ENCODE measurements at regions not wholly inside any gene's neighbourhood (a gene's known extent, or its start where the extent isn't known, plus 50 kb on each side); places are given as distances from the start of the nearest gene placed in this dataset.
A peak's percentile ranks its signal among the peaks of the same experiment; 100 is the strongest.

DNA sequence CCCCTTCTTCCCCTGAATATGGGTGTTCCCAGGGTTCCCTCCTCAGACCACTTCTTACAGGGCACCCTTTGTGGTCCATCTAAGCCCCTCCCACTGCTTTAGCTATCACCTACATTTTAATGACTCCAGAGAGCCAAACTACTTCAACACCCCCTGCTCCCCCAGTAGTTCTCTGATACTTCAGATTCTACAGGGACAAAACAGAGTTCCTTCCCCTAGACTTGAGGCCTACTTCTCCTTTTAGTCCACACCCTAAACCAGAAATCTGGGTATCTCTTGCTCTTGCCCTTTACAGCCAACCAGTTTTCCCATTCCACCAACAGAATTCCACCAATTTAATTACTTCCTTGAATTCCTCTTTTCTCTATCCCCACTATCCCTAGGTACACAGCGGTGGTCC, 107.2 kb downstream of the KCNRG start:
- no peak overlapping the region for H3K4me3 ChIP-seq (ENCODE audit: low read depth, low read length)
- POLR2A ChIA-PET, result interaction anchor here (2.2 to 4.3 kb wide), 2 partner anchors 41 to 125 kb away, joined by 8 to 50 read pairs; partner anchors contain the start of gene TRIM13
- no peaks in the 10 kb centered on the region for H3K36me3 ChIP-seq (ENCODE audit: control insufficient read depth in 2 of 2, insufficient read depth in 1 of 2, low read length in 2 of 2)
- TF ChIP-seq GFI1B (tag by site-specific recombination; IDR thresholded peaks at IDR 0.05), result no peak
- TF ChIP-seq PATZ1 (tag by site-specific recombination; IDR thresholded peaks at IDR 0.05), result peak; percentile 36; the same call in 1 of the 2 replicates
- TF ChIP-seq FEZF1 (tag by site-specific recombination; IDR thresholded peaks at IDR 0.05), result 0 out of 2 replicates have a peak, but pooled peaks have one; percentile 4
- H3K4me1 ChIP-seq (ENCODE audit: control insufficient read depth, insufficient read depth, low read length), result peaks cover 6% of the 10 kb centered on the region
- H3K27ac ChIP-seq (ENCODE audit: extremely low read depth, low read depth, low read length), result no peak overlapping the region
- CTCF ChIA-PET, result no interaction called here
- no peaks in the 10 kb centered on the region for H3K9me3 ChIP-seq (ENCODE audit: control insufficient read depth, insufficient read depth, low read depth, low read length)

- TF ChIP-seq ZNF664 (tag by site-specific recombination; IDR thresholded peaks at IDR 0.05) (no peak), ZNF404 (tag by site-specific recombination; IDR thresholded peaks at IDR 0.05) (no peak)
- CTCF ChIA-PET, result no interaction called here
- Histone ChIP-seq H3K4me1 (ENCODE audit: control insufficient read depth, insufficient read depth, low read length) (peaks cover 6% of the 10 kb centered on the region), H3K36me3 (ENCODE audit: control insufficient read depth in 2 of 2, insufficient read depth in 1 of 2, low read length in 2 of 2) (no peaks in the 10 kb centered on the region), H3K4me3 (ENCODE audit: low read depth, low read length) (no peak overlapping the region), H3K9me3 (ENCODE audit: control insufficient read depth, insufficient read depth, low read depth, low read length) (no peaks in the 10 kb centered on the region), H3K27ac (ENCODE audit: extremely low read depth, low read depth, low read length) (no peak overlapping the region)
- POLR2A ChIA-PET, result interaction anchor here (2.2 to 4.3 kb wide), 3 partner anchors 8 to 126 kb away, joined by 8 to 50 read pairs (median 12); partner anchors contain the start of gene TRIM13
These were observed 107.8 kb downstream of the KCNRG start for GRCh38 chr13:50123002-50123401.

GRCh38 chr13:50123515-50123861, 108.2 kb downstream of the KCNRG start:
- TF ChIP-seq ZNF366 (tag by site-specific recombination; conservative IDR thresholded peaks at IDR 0.05) (peak; percentile 82), ZNF214 (tag by site-specific recombination; IDR thresholded peaks at IDR 0.05; ENCODE audit: borderline replicate concordance) (no peak), ZFP37 (tag by site-specific recombination; IDR thresholded peaks at IDR 0.05) (no peak), ZBTB17 (tag by site-specific recombination; IDR thresholded peaks at IDR 0.05) (peak; percentile 78)
- no peaks in the 10 kb centered on the region for H3K9me3 ChIP-seq (ENCODE audit: control insufficient read depth, insufficient read depth, low read depth, low read length)
- peak overlapping the region; percentile 99 for H3K27ac ChIP-seq (ENCODE audit: extremely low read depth, low read depth, low read length)
- ChIA-PET CTCF (no interaction called here), POLR2A (interaction anchor here (1.2 to 4.3 kb wide), 5 partner anchors 8 to 234 kb away, joined by 3 to 50 read pairs (median 12); partner anchors contain the start of gene TRIM13)
- H3K36me3 ChIP-seq (ENCODE audit: control insufficient read depth in 2 of 2, insufficient read depth in 1 of 2, low read length in 2 of 2), result no peaks in the 10 kb centered on the region
- peaks cover 6% of the 10 kb centered on the region for H3K4me1 ChIP-seq (ENCODE audit: control insufficient read depth, insufficient read depth, low read length)
- peak overlapping the region; percentile 63 for H3K4me3 ChIP-seq (ENCODE audit: low read depth, low read length)

GRCh38 chr13:50123862-50124535, 108.8 kb downstream of the KCNRG start:
- no peaks in the 10 kb centered on the region for H3K9me3 ChIP-seq (ENCODE audit: control insufficient read depth, insufficient read depth, low read depth, low read length)
- no peaks in the 10 kb centered on the region for H3K36me3 ChIP-seq (ENCODE audit: control insufficient read depth in 2 of 2, insufficient read depth in 1 of 2, low read length in 2 of 2)
- ChIA-PET CTCF (no interaction called here), POLR2A (interaction anchor here (1.2 to 4.3 kb wide), 7 partner anchors 9 to 788 kb away, joined by 3 to 50 read pairs (median 8); partner anchors contain the start of gene TRIM13)
- H3K27ac ChIP-seq (ENCODE audit: extremely low read depth, low read depth, low read length), result peak overlapping the region; percentile 99
- peaks cover 6% of the 10 kb centered on the region for H3K4me1 ChIP-seq (ENCODE audit: control insufficient read depth, insufficient read depth, low read length)
- peak overlapping the region; percentile 63 for H3K4me3 ChIP-seq (ENCODE audit: low read depth, low read length)
- TF ChIP-seq ZNF239 (tag by site-specific recombination; IDR thresholded peaks at IDR 0.05) (no peak), ZNF600 (tag by site-specific recombination; IDR thresholded peaks at IDR 0.05) (peak; percentile 79), KLF1 (tag by site-specific recombination; IDR thresholded peaks at IDR 0.05) (peak; percentile 78), ZNF513 (tag by site-specific recombination; IDR thresholded peaks at IDR 0.05) (no peak), ZNF174 (tag by site-specific recombination; IDR thresholded peaks at IDR 0.05) (no peak), ZNF473 (tag by site-specific recombination; IDR thresholded peaks at IDR 0.05) (no peak), SCRT1 (tag by site-specific recombination; IDR thresholded peaks at IDR 0.05; ENCODE audit: borderline replicate concordance) (no peak), ZNF19 (tag by site-specific recombination; IDR thresholded peaks at IDR 0.05; ENCODE audit: low read depth) (no peak), ZBTB26 (tag by site-specific recombination; optimal IDR thresholded peaks at IDR 0.05) (peak; percentile 71), GLIS2 (tag by site-specific recombination; IDR thresholded peaks at IDR 0.05) (peak; percentile 100), ZNF654 (tag by site-specific recombination; IDR thresholded peaks at IDR 0.05; ENCODE audit: low read depth) (no peak)
- TF ChIP-seq, protein P1, sequence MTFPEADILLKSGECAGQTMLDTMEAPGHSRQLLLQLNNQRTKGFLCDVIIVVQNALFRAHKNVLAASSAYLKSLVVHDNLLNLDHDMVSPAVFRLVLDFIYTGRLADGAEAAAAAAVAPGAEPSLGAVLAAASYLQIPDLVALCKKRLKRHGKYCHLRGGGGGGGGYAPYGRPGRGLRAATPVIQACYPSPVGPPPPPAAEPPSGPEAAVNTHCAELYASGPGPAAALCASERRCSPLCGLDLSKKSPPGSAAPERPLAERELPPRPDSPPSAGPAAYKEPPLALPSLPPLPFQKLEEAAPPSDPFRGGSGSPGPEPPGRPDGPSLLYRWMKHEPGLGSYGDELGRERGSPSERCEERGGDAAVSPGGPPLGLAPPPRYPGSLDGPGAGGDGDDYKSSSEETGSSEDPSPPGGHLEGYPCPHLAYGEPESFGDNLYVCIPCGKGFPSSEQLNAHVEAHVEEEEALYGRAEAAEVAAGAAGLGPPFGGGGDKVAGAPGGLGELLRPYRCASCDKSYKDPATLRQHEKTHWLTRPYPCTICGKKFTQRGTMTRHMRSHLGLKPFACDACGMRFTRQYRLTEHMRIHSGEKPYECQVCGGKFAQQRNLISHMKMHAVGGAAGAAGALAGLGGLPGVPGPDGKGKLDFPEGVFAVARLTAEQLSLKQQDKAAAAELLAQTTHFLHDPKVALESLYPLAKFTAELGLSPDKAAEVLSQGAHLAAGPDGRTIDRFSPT (tag by site-specific recombination; IDR thresholded peaks at IDR 0.05), result peak; percentile 99

Measured in HEK293 (cell line).